Breast epithelium (tissue), 4 donors: ENCODE measurements at regions not wholly inside any gene's neighbourhood (a gene's known extent, or its start where the extent isn't known, plus 50 kb on each side); places are given as distances from the start of the nearest gene placed in this dataset.

Experiments
- DNase-seq, 2 donors: peaks; one replicate each; pipeline ENCODE4 v3.0.0-alpha.2; 2019; ENCODE audit warnings: low spot score in 2 of 2
- H3K27ac ChIP-seq, 2 donors: fragments of 200-600 bp; sonication (generic) in 1 of 2; one replicate each; pipeline ENCODE4 v1.5.1; 2016 to 2019; ENCODE audit warnings: mild to moderate bottlenecking in 1 of 2
- H3K27me3 ChIP-seq, 2 donors: fragments of 200-600 bp; sonication (generic) in 1 of 2; one replicate each; pipeline versions ENCODE4 v1.5.1 to v1.6.0; 2017 to 2019; ENCODE audit warnings: control low read depth in 1 of 2, mild to moderate bottlenecking in 1 of 2
- H3K36me3 ChIP-seq: fragments of 200-600 bp; one replicate; pipeline ENCODE4 v1.5.1; 2019
- H3K4me1 ChIP-seq, 2 donors: fragments of 200-600 bp; sonication (generic); one replicate each; pipeline ENCODE4 v1.5.1; 2016 to 2019; ENCODE audit warnings: control low read depth in 1 of 2
- H3K4me3 ChIP-seq, 3 donors: fragments of 200-600 bp; sonication (generic); 1 replicate in 2 of 3; 2 replicates in 1 of 3; pipeline ENCODE4 v1.5.1; 2016 to 2019; ENCODE audit warnings: mild to moderate bottlenecking in 3 of 3, moderate library complexity in 2 of 3
- H3K9me3 ChIP-seq, 2 donors: fragments of 200-600 bp; sonication (generic) in 1 of 2; one replicate each; pipeline ENCODE4 v1.5.1; 2016 to 2019; ENCODE audit warnings: control low read depth in 1 of 2
- POLR2A ChIP-seq: fragments of 450-650 bp; IDR thresholded peaks from one replicate; pipeline ENCODE4 v1.6.1; 2016; ENCODE audit warnings: antibody characterized with exemption, mild to moderate bottlenecking, moderate library complexity
- POLR2AphosphoS5 ChIP-seq, 3 donors: sonication (generic); formaldehyde crosslinking; IDR thresholded peaks; one replicate each; pipeline ENCODE4 v1.6.1; 2017; ENCODE audit warnings: antibody characterized with exemption in 3 of 3
- intact Hi-C: fragments of 100-400 bp; cut with DNase I; formaldehyde crosslinking; loops from one replicate; pipeline ENCODE4 v1.15.1; 2023; ENCODE audit warnings: low total_unique reads
- TF ChIP-seq, protein P1 (sequence below), 3 donors: fragments of 450-650 bp; IDR thresholded peaks; one replicate each; pipeline ENCODE4 v1.5.1; 2016 to 2017; ENCODE audit warnings: antibody characterized with exemption in 3 of 3, mild to moderate bottlenecking in 3 of 3, moderate library complexity in 3 of 3

DNA sequence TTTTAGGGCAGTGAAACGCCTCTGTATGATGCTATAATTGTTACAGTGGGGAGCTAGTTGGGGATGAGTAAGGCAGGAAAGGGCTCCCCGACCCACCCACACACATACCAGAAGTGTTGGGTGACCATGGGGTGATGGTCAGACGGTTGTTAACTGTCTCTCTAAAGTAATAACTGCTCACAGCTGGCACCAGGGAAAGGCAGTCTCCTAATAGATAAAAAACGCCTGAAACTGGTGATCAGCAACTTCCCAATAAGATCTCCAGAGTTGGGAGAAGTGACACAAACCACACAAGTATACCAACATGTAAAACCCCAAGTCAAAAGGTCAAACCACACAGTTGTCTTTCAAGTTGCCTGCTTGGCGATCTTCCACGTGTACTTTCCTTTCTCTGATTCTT is 346.5 kb upstream of the CNTN4 start:
- H3K4me3 ChIP-seq, result no peak overlapping the region
- no peak overlapping the region for H3K27ac ChIP-seq
- H3K4me1 ChIP-seq, result no peaks in the 10 kb centered on the region
- intact Hi-C loops, result no loop called here
- TF ChIP-seq, protein P1, sequence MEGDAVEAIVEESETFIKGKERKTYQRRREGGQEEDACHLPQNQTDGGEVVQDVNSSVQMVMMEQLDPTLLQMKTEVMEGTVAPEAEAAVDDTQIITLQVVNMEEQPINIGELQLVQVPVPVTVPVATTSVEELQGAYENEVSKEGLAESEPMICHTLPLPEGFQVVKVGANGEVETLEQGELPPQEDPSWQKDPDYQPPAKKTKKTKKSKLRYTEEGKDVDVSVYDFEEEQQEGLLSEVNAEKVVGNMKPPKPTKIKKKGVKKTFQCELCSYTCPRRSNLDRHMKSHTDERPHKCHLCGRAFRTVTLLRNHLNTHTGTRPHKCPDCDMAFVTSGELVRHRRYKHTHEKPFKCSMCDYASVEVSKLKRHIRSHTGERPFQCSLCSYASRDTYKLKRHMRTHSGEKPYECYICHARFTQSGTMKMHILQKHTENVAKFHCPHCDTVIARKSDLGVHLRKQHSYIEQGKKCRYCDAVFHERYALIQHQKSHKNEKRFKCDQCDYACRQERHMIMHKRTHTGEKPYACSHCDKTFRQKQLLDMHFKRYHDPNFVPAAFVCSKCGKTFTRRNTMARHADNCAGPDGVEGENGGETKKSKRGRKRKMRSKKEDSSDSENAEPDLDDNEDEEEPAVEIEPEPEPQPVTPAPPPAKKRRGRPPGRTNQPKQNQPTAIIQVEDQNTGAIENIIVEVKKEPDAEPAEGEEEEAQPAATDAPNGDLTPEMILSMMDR (IDR thresholded peaks at IDR 0.05), result no peak
- TF ChIP-seq POLR2AphosphoS5 (IDR thresholded peaks at IDR 0.05), result no peak
- TF ChIP-seq POLR2A, result no peak
- H3K9me3 ChIP-seq, result peaks cover 0 to 17% of the 10 kb centered on the region in 2 donors
- H3K36me3 ChIP-seq, result no peaks in the 10 kb centered on the region
- DNase-seq, result no peak
- H3K27me3 ChIP-seq, result no peaks in the 10 kb centered on the region

DNA sequence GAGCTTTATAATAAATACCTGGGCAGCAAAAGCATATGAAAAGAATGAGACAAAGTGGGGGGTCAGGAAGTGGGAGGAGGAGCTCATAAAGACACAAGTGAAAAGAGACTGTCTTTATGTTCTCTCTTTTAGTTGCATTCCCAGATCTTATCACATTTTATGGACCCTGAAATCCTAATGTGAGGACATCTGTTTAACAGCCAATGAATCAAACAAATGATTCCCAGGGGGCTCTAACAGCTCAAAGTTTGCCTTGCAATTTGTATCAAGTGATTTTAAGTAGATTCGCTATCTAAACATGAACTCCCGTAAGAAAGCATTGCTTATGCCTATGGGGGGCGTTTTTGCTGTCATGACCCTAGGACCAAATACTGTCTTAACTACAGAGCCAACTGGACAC is 332.3 kb upstream of the CNTN4 start:
- no peak for DNase-seq
- H3K9me3 ChIP-seq, result no peaks in the 10 kb centered on the region
- H3K4me3 ChIP-seq, result no peak overlapping the region
- TF ChIP-seq, protein P1 (IDR thresholded peaks at IDR 0.05), result no peak
- no peak for TF ChIP-seq POLR2A
- TF ChIP-seq POLR2AphosphoS5 (IDR thresholded peaks at IDR 0.05), result no peak
- intact Hi-C loops, result no loop called here
- no peaks in the 10 kb centered on the region for H3K4me1 ChIP-seq
- no peaks in the 10 kb centered on the region for H3K27me3 ChIP-seq
- H3K27ac ChIP-seq, result no peak overlapping the region
- H3K36me3 ChIP-seq, result no peaks in the 10 kb centered on the region

DNA sequence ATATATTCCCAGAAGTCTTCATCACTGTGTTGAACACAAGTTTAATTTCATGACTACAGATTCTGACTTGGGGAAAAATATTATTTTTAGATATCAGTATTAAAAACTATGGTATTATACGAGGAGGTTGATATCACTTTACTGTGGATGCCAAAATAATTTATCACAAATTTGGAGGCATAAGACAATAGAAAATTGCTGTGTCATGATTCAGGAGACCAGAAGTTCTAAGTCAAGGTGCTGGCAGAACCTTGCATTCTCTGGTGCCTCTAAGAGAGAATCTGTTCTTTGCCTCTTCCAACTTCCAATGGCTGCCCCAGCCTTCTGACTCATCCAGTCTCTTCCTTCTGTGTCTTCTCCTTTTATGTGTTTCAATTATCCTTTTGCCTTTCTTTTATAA is 325.0 kb upstream of the CNTN4 start:
- intact Hi-C loops, result no loop called here
- no peak for DNase-seq
- H3K9me3 ChIP-seq, result no peaks in the 10 kb centered on the region
- H3K36me3 ChIP-seq, result no peaks in the 10 kb centered on the region
- no peaks in the 10 kb centered on the region for H3K27me3 ChIP-seq
- TF ChIP-seq, protein P1 (IDR thresholded peaks at IDR 0.05), result no peak
- no peak for TF ChIP-seq POLR2AphosphoS5 (IDR thresholded peaks at IDR 0.05)
- TF ChIP-seq POLR2A, result no peak
- no peak overlapping the region for H3K27ac ChIP-seq
- H3K4me3 ChIP-seq, result no peak overlapping the region
- H3K4me1 ChIP-seq, result no peaks in the 10 kb centered on the region

DNA sequence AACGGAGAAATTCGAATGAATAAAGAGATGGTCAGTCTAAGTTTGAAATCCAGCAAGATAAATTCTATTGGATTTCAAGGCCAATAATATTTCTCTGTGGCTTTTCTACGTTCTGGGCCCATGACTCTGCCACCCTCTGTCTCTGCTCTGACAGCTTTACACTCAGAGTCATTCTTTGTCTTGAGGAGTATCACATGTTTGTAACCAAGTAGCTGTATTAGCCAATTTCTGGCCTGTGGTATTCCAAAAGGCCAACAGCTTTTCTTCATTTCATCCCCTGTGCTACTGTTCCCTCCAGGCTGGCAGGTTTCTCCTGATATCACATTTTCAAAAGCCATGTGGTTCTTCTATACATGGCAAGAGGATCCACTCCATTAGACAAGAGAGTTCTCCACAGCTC is 324.1 kb upstream of the CNTN4 start:
- TF ChIP-seq, protein P1 (IDR thresholded peaks at IDR 0.05), result no peak
- no peak for TF ChIP-seq POLR2AphosphoS5 (IDR thresholded peaks at IDR 0.05)
- no peak for DNase-seq
- Histone ChIP-seq H3K9me3 (no peaks in the 10 kb centered on the region), H3K4me1 (no peaks in the 10 kb centered on the region), H3K4me3 (no peak overlapping the region), H3K36me3 (no peaks in the 10 kb centered on the region), H3K27ac (no peak overlapping the region), H3K27me3 (no peaks in the 10 kb centered on the region)
- intact Hi-C loops, result no loop called here

DNA sequence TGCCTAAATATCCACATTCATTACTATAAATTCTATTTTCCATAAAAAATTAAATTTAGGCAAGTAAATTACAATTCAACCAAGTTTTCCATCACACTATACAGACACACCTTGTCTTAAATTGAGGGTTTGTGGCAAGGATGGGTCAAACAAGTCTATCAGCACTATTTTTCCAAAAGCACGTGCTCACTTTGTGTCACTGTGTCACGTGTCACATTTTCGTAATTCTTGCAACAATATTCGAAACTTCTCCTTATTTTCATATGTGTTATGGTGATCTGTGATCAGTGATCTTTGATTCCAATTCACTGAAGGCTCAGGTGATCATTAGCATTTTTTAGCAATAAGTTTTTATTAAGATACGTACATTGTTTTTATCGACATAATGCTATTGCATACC is 323.3 kb upstream of the CNTN4 start:
- H3K9me3 ChIP-seq, result no peaks in the 10 kb centered on the region
- TF ChIP-seq, protein P1 (IDR thresholded peaks at IDR 0.05), result no peak
- no peak for TF ChIP-seq POLR2A
- no peak for TF ChIP-seq POLR2AphosphoS5 (IDR thresholded peaks at IDR 0.05)
- no peak overlapping the region for H3K27ac ChIP-seq
- no peaks in the 10 kb centered on the region for H3K27me3 ChIP-seq
- H3K4me3 ChIP-seq, result no peak overlapping the region
- H3K36me3 ChIP-seq, result no peaks in the 10 kb centered on the region
- intact Hi-C loops, result no loop called here
- no peak for DNase-seq
- H3K4me1 ChIP-seq, result no peaks in the 10 kb centered on the region
